GM23248 (cell line): ENCODE measurements at regions not wholly inside any gene's neighbourhood (a gene's known extent, or its start where the extent isn't known, plus 50 kb on each side); places are given as distances from the start of the nearest gene placed in this dataset.

Experiments
- DNase-seq: peaks from one replicate; pipeline ENCODE4 v3.0.0-alpha.2; 2015
- H2AFZ ChIP-seq: fragments of 200-600 bp; sonication (generic); 2 replicates; pipeline ENCODE4 v1.6.1; 2016; ENCODE audit warnings: antibody characterized with exemption
- H3F3A ChIP-seq: fragments of 200-600 bp; sonication (generic); 2 replicates; pipeline ENCODE4 v1.6.1; 2016; ENCODE audit warnings: mild to moderate bottlenecking, antibody characterized with exemption, mixed run types; ENCODE audit not compliant: insufficient read depth
- H3K27ac ChIP-seq: fragments of 200-600 bp; sonication (generic); 2 replicates; pipeline ENCODE4 v1.5.1; 2016; ENCODE audit warnings: mild to moderate bottlenecking
- H3K27me3 ChIP-seq: fragments of 200-600 bp; sonication (generic); replicated peaks from 2 replicates; pipeline ENCODE4 v1.6.1; 2016; ENCODE audit warnings: mild to moderate bottlenecking; ENCODE audit not compliant: insufficient read depth
- H3K36me3 ChIP-seq: fragments of 200-600 bp; sonication (generic); 2 replicates; pipeline ENCODE4 v1.6.1; 2016; ENCODE audit warnings: low read depth, mild to moderate bottlenecking
- H3K4me1 ChIP-seq: fragments of 200-600 bp; sonication (generic); 2 replicates; pipeline ENCODE4 v1.6.1; 2016; ENCODE audit warnings: mild to moderate bottlenecking; ENCODE audit not compliant: insufficient read depth
- H3K4me2 ChIP-seq: fragments of 200-600 bp; sonication (generic); one replicate; pipeline ENCODE4 v1.6.1; 2016; ENCODE audit warnings: mild to moderate bottlenecking; ENCODE audit not compliant: unreplicated experiment
- H3K4me3 ChIP-seq: fragments of 200-600 bp; sonication (generic); 2 replicates; pipeline ENCODE4 v1.5.1; 2016; ENCODE audit warnings: mild to moderate bottlenecking
- H3K79me2 ChIP-seq: fragments of 200-600 bp; sonication (generic); 2 replicates; pipeline ENCODE4 v1.6.1; 2016; ENCODE audit warnings: mild to moderate bottlenecking; ENCODE audit not compliant: insufficient read depth
- H3K9ac ChIP-seq: fragments of 200-600 bp; sonication (generic); 2 replicates; pipeline ENCODE4 v1.6.1; 2016; ENCODE audit warnings: mild to moderate bottlenecking
- H3K9me2 ChIP-seq: fragments of 200-600 bp; sonication (generic); 2 replicates; pipeline ENCODE4 v1.6.1; 2016; ENCODE audit warnings: mixed run types, mild to moderate bottlenecking, moderate library complexity; ENCODE audit not compliant: insufficient read depth
- H3K9me3 ChIP-seq: fragments of 200-600 bp; sonication (generic); one replicate; pipeline ENCODE4 v1.6.1; 2017; ENCODE audit warnings: low read depth
- H4K20me1 ChIP-seq: fragments of 200-600 bp; sonication (generic); 2 replicates; pipeline ENCODE4 v1.6.0; 2016; ENCODE audit not compliant: insufficient read depth
- EZH2 ChIP-seq: fragments of 200-600 bp; sonication (generic); IDR thresholded peaks from 2 replicates; pipeline ENCODE4 v1.6.1; 2018; ENCODE audit warnings: antibody characterized with exemption, mild to moderate bottlenecking; ENCODE audit not compliant: insufficient read depth, poor library complexity, severe bottlenecking
- EZH2phosphoT487 ChIP-seq: fragments of 200-600 bp; sonication (generic); IDR thresholded peaks from 2 replicates; pipeline ENCODE4 v1.6.1; 2018; ENCODE audit warnings: antibody characterized with exemption, moderate library complexity, mild to moderate bottlenecking, low read depth; ENCODE audit not compliant: insufficient read depth
- WGBS, 2 experiments: methylation state at CpG; one replicate each; pipeline ENCODE4 v1.1.6; 2015 to 2017; ENCODE audit warnings: low lambda C conversion rate in 2 of 2, low coverage in 1 of 2; ENCODE audit errors: missing lambda C conversion rate in 2 of 2; 5-methylcytosine and 5-hydroxymethylcytosine counted together
- in situ Hi-C: fragments of 300-500 bp; cut with MboI; formaldehyde crosslinking; loops from 2 replicates; pipeline ENCODE4 v1.15.0; 2020

GRCh38 chr2:216942465-216942864, 82.6 kb upstream of the TNP1 start:
- no peak overlapping the region for H3K9ac ChIP-seq
- peaks cover 4% of the 10 kb centered on the region; the same call in 1 of the 2 replicates for H3K4me1 ChIP-seq
- H2AFZ ChIP-seq: no peak overlapping the region
- no peaks in the 10 kb centered on the region for H3K9me3 ChIP-seq
- H3K9me2 ChIP-seq: no peaks in the 10 kb centered on the region
- H3F3A ChIP-seq: no peaks in the 10 kb centered on the region
- DNase-seq: no peak
- no peak overlapping the region for H3K27ac ChIP-seq
- no peak for TF ChIP-seq EZH2
- in situ Hi-C loops: no loop called here
- no peaks in the 10 kb centered on the region for H3K36me3 ChIP-seq
- no peaks in the 10 kb centered on the region for H4K20me1 ChIP-seq
- no peak overlapping the region for H3K4me3 ChIP-seq
- WGBS, 2 experiments: 67 to 74% methylated on average over 3 of the region's 3 CpGs
- H3K27me3 ChIP-seq: no peaks in the 10 kb centered on the region
- no peaks in the 10 kb centered on the region for H3K79me2 ChIP-seq
- H3K4me2 ChIP-seq: no peak overlapping the region

- H3K79me2 ChIP-seq: no peaks in the 10 kb centered on the region
- no peak overlapping the region for H3K4me2 ChIP-seq
- H2AFZ ChIP-seq: no peak overlapping the region
- no peaks in the 10 kb centered on the region for H3F3A ChIP-seq
- H4K20me1 ChIP-seq: no peaks in the 10 kb centered on the region
- H3K27me3 ChIP-seq: no peaks in the 10 kb centered on the region
- H3K9ac ChIP-seq: no peak overlapping the region
- no peak overlapping the region for H3K4me3 ChIP-seq
- no peaks in the 10 kb centered on the region for H3K36me3 ChIP-seq
- WGBS, 2 experiments: 74 to 77% methylated on average over 5 of the region's 5 CpGs
- no peaks in the 10 kb centered on the region for H3K9me2 ChIP-seq
- peaks cover 9% of the 10 kb centered on the region for H3K4me1 ChIP-seq
- TF ChIP-seq EZH2: no peak
- no peak for TF ChIP-seq EZH2phosphoT487
- no peak overlapping the region for H3K27ac ChIP-seq
- in situ Hi-C loops: no loop called here
- no peak for DNase-seq
- H3K9me3 ChIP-seq: no peaks in the 10 kb centered on the region
Measured at GRCh38 chr2:216942016-216942415, 82.2 kb upstream of the TNP1 start.

- no peaks in the 10 kb centered on the region for H3K79me2 ChIP-seq
- 19 to 23% methylated on average over 5 of the region's 5 CpGs for WGBS, 2 experiments
- H3K27me3 ChIP-seq: no peaks in the 10 kb centered on the region
- H3K36me3 ChIP-seq: no peaks in the 10 kb centered on the region
- no peak for TF ChIP-seq EZH2
- H3K4me2 ChIP-seq: peak overlapping the region; percentile 60
- in situ Hi-C loops: no loop called here
- peak overlapping the region; percentile 5; the same call in 1 of the 2 replicates for H3K4me3 ChIP-seq
- H3K9me3 ChIP-seq: no peaks in the 10 kb centered on the region
- H3F3A ChIP-seq: no peaks in the 10 kb centered on the region
- no peak overlapping the region for H3K9ac ChIP-seq
- H3K27ac ChIP-seq: no peak overlapping the region
- DNase-seq: peak; percentile 48
- H3K9me2 ChIP-seq: no peaks in the 10 kb centered on the region
- 0 out of 2 replicates have a peak overlapping the region, but pooled peaks have one; percentile 10 for H2AFZ ChIP-seq
- H3K4me1 ChIP-seq: peaks cover 13% of the 10 kb centered on the region
- no peaks in the 10 kb centered on the region for H4K20me1 ChIP-seq
Measured at GRCh38 chr2:216936954-216937357, 77.1 kb upstream of the TNP1 start.

- Histone ChIP-seq H3K9me3 (no peaks in the 10 kb centered on the region), H3K4me3 (no peak overlapping the region), H3K27ac (no peak overlapping the region), H3K4me2 (no peak overlapping the region), H4K20me1 (no peaks in the 10 kb centered on the region), H3K36me3 (no peaks in the 10 kb centered on the region), H3F3A (no peaks in the 10 kb centered on the region), H3K9ac (no peak overlapping the region), H3K27me3 (no peaks in the 10 kb centered on the region), H3K79me2 (no peaks in the 10 kb centered on the region), H2AFZ (no peak overlapping the region), H3K4me1 (peaks cover 13% of the 10 kb centered on the region), H3K9me2 (no peaks in the 10 kb centered on the region)
- in situ Hi-C loops: no loop called here
- WGBS, 2 experiments: 91% methylated on average over 3 of the region's 3 CpGs
- TF ChIP-seq EZH2phosphoT487 (no peak), EZH2 (no peak)
- no peak for DNase-seq
Measured at GRCh38 chr2:216934623-216935022, 74.8 kb upstream of the TNP1 start.

GRCh38 chr2:216934151-216934550, 74.3 kb upstream of the TNP1 start:
- H3K4me3 ChIP-seq: no peak overlapping the region
- no peak overlapping the region for H3K9ac ChIP-seq
- no peaks in the 10 kb centered on the region for H3K36me3 ChIP-seq
- no peaks in the 10 kb centered on the region for H3K79me2 ChIP-seq
- no peaks in the 10 kb centered on the region for H4K20me1 ChIP-seq
- no peak overlapping the region for H3K4me2 ChIP-seq
- no peak overlapping the region for H3K27ac ChIP-seq
- no peak for DNase-seq
- no peak overlapping the region for H2AFZ ChIP-seq
- H3K9me3 ChIP-seq: no peaks in the 10 kb centered on the region
- H3K27me3 ChIP-seq: no peaks in the 10 kb centered on the region
- peaks cover 13% of the 10 kb centered on the region for H3K4me1 ChIP-seq
- in situ Hi-C loops: no loop called here
- H3K9me2 ChIP-seq: no peaks in the 10 kb centered on the region
- 45 to 57% methylated on average over 7 of the region's 7 CpGs for WGBS, 2 experiments
- no peaks in the 10 kb centered on the region for H3F3A ChIP-seq
- TF ChIP-seq EZH2phosphoT487: no peak
- TF ChIP-seq EZH2: no peak
